Islet of Langerhans (tissue), 1 donor: ENCODE measurements at regions not wholly inside any gene's neighbourhood (a gene's known extent, or its start where the extent isn't known, plus 50 kb on each side); places are given as distances from the start of the nearest gene placed in this dataset.
"Not testable (repeated sequence)": the region's sequence is repeated elsewhere in the genome, so short reads cannot be mapped to it uniquely, and the experiment has no call there.

Experiments
- FAIRE-seq: peaks from one replicate; lab custom pipeline; 2011; peaks lifted over from hg19 to GRCh38; lab: Jason Lieb, UNC

DNA sequence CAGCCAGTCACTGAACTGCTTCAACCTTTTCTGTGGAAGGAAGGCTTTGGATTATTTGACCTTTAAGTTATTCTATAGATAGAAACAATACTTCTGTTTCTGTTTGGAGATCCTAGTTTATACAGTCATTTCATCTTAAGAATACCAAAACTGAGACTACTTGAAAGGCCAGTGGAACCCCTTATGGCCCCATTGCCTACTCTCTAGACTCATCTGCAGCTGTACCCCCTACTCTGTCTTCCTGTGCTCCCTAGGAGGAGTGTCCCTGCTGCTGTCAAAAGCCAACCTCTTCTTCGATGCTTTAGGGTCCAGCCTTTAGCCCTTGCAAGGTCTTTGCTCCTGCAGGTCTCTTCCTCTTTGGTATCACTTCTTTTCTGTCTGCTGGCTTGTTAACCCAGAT, 169.6 kb downstream of the EDEM1 start:
- no peak for FAIRE-seq

DNA sequence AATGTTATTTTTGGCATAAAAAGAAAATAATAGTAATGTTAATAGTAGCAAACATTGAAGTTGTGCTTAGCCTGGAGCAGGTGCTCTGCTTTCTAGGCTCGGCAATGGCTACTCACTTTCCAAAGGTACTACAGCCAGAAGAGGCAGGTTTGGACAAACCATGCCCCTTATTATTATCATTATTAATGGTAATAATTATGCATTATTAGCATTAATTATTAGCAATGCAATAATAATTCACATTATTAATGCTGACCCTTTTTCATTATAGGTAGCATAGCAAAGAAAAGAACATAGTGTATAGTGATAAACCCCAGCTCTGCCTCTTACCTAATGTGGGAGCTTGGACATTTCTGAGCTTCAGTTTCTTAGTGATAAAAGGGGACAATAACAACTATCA, 171.4 kb downstream of the EDEM1 start:
- no peak for FAIRE-seq

DNA sequence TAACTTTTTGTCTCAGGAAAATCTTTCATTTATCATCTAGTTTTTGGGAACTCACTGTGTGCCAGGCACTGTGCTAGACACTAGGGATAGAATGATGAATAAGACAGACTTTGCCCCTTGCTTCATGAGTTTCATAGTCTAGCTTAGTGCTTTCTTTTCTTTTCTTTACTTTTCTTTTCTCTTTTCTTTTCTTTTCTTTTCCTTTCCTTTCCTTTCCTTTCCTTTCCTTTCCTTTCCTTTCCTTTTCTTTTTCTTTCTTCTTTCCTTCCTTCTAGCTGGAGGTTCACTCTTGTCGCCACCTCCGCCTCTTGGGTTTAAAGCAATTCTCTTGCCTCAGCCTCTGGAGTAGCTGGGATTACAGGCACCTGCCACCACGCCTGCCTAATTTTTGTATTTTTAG, 172.9 kb downstream of the EDEM1 start:
- FAIRE-seq, result no peak

DNA sequence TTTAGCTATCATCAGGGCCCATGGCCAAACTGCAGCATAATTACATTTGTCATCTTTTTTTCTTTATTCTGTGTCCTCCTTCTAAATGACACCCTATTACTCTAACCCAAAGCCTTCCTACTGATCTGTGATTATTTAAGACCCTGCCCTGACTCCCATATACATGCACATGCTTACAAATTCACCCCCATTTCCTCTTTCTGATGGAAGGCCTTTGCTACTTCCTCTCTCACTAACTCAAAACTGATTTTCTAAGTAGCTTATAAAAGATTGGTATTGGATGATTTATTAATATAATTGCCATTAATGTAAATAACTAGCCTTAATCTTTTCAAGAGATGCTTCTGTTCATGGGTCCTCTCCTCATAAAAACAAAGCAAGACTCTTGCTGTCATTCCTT, 179.2 kb downstream of the EDEM1 start:
- FAIRE-seq, result no peak

DNA sequence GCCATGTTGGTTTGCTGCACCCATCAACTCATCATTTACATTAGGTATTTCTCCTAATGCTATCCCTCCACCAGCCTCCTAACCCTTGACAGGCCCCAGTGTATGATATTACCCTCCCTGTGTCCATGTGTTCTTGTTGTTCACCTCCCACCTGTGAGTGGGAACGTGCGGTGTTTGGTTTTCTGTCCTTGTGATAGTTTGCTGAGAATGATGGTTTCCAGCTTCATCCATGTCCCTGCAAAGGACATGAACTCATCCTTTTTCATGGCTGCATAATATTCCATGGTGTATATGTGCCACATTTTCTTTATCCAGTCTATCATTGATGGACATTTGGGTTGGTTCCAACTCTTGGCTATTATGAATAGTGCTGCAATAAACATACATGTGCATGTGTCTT, 184.0 kb downstream of the EDEM1 start:
- not testable (repeated sequence) for FAIRE-seq

DNA sequence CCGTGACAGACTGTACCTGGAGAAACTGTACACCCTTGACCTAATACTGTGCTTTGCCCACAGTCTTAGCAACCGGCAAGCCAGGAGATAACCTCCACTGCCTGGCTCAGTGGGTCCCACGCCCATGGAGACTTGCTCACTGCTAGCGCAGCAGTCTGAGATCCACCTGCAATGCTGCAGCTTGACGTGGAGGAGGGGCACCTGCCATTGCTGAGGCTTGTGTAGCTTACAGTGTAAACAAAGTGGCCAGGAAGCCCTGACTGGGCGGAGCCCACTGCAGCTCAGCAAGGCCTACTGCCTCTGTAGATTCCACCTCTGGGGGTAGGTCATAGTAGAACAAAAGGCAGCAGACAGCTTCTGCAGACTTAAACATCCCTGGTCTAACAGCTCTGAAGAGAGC, 189.3 kb downstream of the EDEM1 start:
- no peak for FAIRE-seq

DNA sequence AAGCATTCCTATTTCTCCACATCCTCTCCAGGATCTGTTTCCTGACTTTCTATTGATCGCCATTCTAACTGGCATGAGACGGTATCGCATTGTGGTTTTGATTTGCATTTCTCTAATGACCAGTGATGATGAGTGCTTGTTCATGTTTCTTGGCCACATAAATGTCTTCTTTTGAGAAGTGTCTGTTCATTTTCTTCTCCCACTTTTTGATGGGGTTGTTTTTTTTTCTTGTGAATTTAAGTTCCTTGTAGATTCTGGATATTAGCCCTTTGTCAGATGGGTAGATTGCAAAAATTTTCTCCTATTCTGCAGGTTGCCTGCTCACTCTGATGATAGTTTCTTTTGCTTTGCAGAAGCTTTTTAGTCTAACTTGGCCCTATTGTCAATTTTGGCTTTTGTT, 191.8 kb downstream of the EDEM1 start:
- FAIRE-seq, result not testable (repeated sequence)

DNA sequence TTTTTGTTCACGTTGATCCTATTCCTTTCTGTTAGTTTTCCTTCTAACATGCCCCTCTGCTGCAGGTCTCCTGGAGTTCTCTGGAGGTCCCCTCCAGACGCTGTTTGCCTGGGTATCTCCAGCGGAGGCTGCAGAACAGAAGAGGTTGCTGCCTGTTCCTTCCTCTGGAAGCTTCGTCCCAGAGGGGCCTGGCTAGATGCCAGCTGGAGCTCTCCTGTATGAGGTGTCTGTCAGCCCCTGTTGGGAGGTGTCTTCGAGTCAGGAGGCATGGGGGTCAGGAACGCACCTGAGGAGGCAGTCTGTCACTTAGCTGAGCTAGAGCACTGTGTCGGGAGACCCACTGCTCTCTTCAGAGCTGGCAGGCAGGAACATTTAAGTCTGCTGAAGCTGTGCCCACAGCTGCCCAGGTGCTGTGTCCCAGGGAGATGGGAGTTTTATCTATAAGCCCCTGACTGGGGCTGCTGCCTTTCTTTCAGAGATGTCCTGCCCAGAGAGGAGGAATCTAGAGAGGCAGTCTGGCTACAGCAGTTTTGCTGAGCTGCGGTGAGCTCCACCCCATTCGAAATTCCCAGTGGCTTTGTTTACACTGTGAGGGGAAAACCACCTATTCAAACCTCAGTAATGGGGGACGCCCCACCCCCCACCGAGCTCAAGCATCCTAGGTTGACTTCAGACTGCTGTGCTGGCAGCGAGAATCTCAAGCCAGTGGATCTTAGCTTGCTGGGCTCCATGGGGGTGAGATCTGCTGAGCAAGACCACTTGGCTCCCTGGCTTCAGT, 196.2 kb downstream of the EDEM1 start:
- not testable (repeated sequence) for FAIRE-seq

DNA sequence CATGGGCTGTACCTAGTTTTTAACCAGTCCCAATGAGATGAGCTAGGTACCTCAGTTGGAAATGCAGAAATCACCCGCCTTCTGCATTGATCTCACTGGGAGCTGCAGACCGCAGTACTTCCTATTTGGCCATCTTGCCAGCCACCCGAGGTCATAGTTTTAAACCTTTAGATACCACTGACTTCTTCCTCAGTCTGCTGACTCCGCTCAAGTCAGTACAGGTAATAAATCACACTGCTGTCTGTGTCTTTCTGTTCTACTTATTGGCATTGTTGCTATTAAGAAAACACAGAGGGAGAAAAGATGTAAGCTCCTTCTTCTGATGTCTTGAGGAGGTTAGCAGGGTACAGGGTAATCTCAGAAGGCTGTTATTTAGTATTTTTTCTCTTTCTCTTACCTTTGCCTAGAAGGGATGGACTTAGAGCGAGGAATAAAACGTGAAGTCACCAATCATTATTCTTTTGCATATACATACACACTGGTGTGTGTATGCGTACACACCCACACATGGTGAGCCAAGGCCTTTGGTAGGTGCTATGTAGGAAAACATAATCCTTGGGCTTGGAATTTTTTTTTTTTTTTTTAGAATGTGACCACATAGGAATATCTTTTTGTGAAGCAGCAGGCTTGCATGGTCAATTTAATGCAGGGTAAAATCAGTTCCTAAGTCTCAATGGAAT, 197.2 kb downstream of the EDEM1 start:
- FAIRE-seq, result no peak

DNA sequence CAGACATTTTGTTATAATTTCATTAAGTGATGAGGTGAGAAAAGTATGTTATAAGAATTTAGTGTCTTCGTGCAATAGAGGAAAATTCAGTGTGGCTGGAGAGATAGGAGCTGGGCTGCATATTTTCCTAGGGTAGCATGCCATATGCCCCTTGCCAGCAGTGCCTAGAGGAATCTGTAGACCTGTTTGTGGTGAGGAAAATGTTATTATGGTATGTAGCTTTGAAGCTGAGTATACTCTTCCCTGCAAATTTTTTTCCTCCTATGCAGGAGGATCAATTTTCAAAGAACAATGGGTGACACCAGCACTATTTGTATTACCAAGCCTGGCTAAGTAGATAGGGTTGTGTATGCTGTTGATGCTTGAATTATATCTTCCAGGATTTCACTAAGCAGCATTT, 200.6 kb downstream of the EDEM1 start:
- FAIRE-seq, result no peak

DNA sequence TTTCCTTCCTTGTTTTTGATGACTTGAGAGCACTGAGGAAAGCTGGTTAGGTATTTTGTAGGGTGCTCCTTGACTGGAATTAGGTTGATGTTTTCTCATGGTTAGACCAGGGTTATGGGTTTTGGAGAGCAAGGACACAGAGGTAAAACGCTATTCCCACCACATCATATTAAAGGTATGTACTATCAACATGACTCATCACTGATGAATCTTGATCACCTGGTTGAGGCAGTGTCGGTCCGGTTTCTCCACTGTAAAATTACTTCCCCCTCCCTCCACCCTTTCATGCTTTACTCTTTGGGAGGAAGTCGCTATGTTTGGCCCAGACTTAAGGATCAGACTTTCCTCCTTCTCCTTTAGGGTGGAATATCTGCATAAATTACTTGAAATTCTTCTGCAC, 201.6 kb downstream of the EDEM1 start:
- no peak for FAIRE-seq

DNA sequence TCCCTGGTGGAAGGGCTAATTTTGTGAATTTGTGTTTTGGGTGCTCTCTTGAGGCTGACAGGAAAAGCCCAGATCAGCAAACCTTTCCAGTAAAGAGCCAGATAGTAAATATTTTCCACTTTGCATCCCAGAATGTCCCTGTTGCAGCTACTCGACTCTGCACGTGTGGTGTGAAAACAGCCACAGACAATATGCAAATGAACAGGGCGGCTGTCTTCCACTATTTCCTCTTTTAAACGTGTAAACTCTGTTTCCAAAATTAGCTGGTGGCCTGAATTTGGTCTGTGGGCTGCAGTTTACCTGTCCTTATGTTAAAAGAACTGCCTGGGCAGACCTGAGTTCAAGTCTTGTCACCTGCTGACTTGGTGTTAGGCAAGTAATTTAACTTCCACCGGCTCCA, 202.7 kb downstream of the EDEM1 start:
- FAIRE-seq, result no peak

DNA sequence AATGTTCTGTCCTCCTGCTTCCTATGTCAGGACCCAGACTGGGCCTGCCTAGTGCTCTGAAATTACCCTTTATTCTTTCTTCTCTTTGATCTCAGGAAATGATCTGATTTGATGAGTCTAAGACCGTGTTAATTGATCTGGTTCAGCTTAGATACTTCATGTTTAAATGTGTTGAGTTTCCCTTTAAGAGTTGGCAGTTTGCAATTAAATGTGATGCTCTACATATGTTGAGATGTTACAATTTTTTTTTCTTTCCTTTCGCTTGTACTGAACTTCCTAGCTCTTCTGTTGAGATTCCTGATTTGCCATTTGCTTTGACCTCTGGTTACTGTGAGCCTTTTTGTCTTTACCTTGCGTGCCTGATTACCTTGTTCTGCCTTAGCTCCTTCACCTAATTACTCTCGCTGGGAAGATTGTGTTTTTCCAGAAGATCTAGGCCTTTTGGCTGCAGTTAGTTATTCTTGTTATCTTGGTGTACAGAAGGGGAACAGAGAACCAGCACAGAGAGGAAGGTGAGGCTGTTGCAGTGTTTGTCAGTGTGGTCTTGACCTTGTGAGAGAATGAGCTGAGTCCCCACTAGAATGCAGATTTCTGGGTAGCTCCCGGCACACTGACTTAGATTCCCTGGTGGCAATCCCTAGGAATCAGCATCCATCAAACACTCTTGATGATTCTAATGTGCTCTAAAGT, 203.6 kb downstream of the EDEM1 start:
- no peak for FAIRE-seq

DNA sequence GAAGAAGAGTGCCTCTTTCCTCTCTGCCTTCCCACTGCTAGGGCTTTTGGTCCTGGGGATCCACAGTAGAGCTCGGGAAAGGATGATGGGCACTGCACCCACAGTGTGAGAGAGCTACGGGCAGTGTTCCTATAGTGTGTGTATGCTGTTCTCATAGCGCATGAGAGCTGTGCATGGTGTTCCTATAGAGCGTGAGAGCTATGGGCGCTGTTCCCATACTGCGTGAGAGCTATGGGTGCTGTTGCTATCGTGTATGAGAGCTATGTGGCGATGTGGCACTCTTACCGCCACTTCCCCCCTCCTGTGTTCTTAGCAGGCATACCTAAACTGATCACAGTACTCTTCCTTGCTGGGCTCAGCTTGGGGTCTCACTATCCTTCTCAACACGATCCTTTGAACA, 213.5 kb downstream of the EDEM1 start:
- no peak for FAIRE-seq

DNA sequence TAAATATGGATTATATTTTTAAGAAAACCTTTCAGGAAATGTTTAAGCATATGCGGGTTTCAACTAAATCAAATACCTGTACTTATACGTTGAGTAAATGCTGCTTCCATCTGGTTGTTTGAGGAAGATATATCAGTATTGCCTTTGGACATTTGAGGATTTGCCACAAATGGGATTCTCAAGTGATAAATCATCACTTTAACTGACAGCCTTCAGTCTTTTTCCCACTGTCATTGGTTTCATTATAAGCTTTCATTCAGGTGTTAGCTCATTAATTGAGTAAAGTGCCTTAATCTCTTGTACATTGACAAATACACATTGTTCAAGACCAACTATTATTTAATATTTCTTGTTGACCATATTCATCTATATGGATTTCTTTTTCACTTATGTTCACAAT, 217.2 kb downstream of the EDEM1 start:
- FAIRE-seq, result no peak

DNA sequence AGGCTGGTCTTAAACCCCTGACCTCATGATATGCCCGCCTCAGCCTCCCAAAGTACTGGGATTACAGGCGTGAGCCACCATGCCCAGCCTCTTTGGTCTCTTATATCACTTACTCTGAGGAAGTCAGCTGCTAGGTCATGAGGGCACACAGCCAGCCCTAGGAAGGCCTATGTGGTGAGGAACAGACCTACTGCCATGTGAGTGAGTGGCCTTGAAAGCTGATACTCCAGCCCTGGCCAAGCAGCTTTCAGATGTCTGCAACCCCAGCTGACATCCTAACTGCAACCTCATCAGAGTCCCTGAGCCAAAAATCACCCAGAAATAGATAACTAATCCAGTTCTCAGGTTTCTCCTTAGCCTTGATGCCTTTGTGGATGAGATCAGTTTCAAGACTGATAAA, 224.3 kb downstream of the EDEM1 start:
- FAIRE-seq, result no peak

DNA sequence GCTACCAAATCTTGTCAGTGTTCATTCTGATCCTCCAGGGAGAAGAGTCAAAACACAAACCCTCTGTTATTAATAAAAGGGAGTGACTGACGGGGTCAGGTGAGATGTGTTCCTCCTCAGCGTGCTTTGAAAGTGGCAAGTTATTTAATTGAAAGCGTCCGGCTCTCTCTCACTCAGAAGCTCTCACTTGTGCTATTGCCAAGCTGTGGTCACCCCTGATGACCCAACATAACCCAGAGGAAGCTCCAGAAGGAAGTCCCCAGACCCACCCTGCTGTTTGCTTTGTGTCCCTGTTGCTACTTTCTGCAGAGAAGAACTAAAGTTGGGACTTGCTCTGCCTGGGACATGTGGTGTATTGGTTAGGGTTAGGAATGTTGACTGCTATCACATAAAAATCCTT, 235.6 kb downstream of the EDEM1 start:
- FAIRE-seq, result no peak

DNA sequence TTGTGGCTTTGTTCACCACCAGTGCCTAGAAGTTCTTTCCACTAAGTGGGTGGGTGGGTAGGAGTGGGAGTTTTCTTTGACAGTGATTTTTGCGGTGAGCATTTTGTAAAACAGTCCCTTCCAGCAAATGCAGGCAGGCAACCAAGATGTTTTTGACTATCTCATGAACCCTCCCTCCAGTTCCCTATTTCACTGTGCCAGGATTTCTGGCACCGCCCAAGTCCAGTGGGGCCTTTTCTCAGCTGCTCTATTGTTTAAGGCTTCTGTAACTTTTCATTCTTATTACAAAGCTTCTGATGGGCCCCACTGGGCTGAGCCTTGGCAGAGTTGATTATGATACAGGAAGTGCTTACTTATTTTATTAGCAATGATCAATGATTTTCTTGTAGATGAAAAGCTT, 236.0 kb downstream of the EDEM1 start:
- FAIRE-seq, result no peak

DNA sequence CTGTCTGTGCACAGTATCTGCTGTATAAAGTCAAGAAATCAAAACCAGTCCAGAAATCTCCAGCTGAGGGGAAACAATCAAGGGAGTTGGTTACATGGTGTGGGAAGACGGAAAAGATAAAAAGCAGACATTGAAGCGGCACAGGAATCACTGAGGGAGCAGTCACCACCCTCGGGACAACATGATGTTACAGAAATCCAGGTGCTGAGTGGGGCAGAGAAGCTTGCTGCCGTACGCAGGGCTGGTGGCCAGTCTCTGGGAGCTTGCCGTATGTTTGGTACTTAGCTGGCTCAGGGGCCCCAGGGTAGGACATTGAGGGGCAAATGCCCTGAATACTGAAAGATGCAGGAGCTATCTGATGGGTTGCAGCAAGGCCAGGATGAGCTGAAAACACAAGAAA, 237.9 kb downstream of the EDEM1 start:
- FAIRE-seq, result no peak

DNA sequence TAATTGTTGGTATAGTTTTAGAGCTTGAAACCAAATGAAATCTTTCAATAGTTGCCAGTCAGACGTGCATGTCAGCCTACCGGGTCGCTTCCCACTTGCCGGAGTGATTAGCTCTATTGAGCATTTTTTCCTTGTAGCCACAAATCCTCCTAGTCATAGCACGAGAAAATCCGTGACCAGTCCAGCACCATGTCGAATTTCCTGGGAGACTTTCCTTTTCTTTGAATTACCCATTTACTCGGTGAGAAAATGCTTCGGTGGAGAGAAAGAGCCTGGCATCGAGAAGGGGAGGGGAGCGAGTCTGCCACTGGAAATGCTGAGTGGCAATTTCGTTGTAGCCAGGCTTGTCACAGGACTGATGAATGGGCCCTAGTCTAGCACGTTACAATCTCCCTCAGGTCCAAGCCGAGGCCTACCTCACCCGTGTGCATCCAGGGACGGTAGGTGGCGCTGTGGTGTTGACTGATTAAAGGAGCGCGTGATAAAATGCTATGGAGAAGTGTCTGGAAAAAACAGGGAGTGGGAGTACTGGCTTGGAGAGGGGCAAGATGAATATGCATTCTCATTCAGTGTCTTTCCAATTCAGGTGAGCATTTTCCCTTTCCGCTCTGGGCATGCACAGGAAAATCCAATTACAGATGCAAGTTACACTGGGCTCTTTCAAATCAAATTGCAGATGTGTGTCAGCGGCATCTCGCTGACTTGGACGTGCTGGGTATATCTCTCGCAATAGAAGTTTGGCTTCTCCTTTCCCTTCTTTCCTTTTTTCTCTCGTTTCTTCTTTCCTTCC, 238.8 kb downstream of the EDEM1 start:
- no peak for FAIRE-seq

DNA sequence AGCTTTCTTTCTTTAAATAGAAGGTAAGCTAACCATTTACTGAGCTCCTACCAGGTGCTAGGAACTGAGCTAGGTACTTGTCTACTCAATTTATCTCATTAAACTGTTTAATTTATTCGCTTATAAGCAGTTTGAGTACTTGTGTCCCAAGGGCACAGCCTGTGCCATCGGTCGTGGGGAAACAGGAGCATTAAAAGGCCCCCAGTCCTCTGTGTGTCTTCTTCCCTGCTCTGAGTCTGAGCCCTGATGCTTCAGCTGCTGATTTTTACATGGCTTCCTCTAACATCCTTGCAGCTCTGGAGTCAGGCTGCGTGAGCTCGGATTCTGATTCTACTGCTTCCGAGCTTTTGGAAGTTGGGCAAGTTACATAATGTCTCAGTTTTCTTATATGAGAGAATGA, 239.5 kb downstream of the EDEM1 start:
- FAIRE-seq, result no peak

DNA sequence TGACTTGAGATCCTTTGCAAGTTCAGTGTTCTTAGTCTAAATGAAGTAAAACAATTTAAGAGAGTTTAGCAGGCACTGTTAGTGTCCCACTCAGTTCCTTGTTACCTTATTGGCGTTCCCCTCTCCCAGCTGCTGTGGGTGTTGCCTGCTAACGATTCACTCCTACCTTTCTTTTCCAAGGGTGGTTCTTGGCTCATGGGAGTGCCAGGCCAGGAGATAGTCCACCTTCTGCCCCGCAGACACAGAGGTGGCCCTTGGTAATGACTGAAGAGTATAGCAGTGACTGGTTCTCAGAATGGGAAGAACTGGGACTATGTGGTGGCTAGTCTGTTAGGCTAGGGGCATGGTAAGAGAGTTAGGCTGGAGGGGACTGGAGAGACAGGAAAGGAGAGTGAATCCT, 240.4 kb downstream of the EDEM1 start:
- FAIRE-seq, result no peak
